HepG2 (cell line): ENCODE measurements at regions not wholly inside any gene's neighbourhood (a gene's known extent, or its start where the extent isn't known, plus 50 kb on each side); places are given as distances from the start of the nearest gene placed in this dataset.

Experiments used
- CTCF ChIP-seq: sonication (generic); formaldehyde crosslinking; IDR thresholded peaks from 2 replicates; pipeline ENCODE4 v1.5.0; 2020; ENCODE audit warnings: mild to moderate bottlenecking, missing genetic modification reagents, moderate library complexity
- GRHL1 ChIP-seq: sonication (generic); formaldehyde crosslinking; conservative IDR thresholded peaks from 2 replicates; pipeline ENCODE4 v1.8.0; 2022; ENCODE audit warnings: missing genetic modification reagents
- POLR2A ChIP-seq, 2 experiments: IDR thresholded peaks; 2 replicates each; pipeline ENCODE4 v1.6.1; 2011; ENCODE audit warnings: low read depth in 2 of 2, low read length in 2 of 2, mild to moderate bottlenecking in 1 of 2, moderate library complexity in 1 of 2; ENCODE audit not compliant: insufficient read depth in 1 of 2
- TAF15 ChIP-seq: fragments of 200-400 bp; formaldehyde crosslinking; IDR thresholded peaks from one replicate; pipeline ENCODE4 v1.6.1; 2018; ENCODE audit warnings: mild to moderate bottlenecking, low read depth, low read length; ENCODE audit not compliant: poor library complexity, severe bottlenecking
- ZHX2 ChIP-seq, 2 experiments: sonication (generic) in 1 of 2; formaldehyde crosslinking in 1 of 2; IDR thresholded peaks; 2 replicates each; pipeline versions ENCODE4 v1.6.1 to v1.9.0; 2014 to 2022; ENCODE audit warnings: antibody characterized with exemption in 1 of 2, borderline replicate concordance in 1 of 2, inconsistent platforms in 1 of 2, low read depth in 1 of 2, missing genetic modification reagents in 1 of 2
- ZNF432 ChIP-seq: sonication (generic); formaldehyde crosslinking; IDR thresholded peaks from 2 replicates; pipeline ENCODE4 v1.5.0; 2020; ENCODE audit warnings: missing genetic modification reagents, mild to moderate bottlenecking, borderline replicate concordance

- no peak for TF ChIP-seq POLR2A (IDR thresholded peaks at IDR 0.05; ENCODE audit: insufficient read depth in 1 of 2, low read depth in 2 of 2, low read length in 2 of 2)
- TF ChIP-seq ZNF432 (CRISPR knock-in tag): no peak
- TF ChIP-seq TAF15: no peak
- TF ChIP-seq ZHX2 (IDR thresholded peaks at IDR 0.05; ENCODE audit: low read depth): no peak
- no peak for TF ChIP-seq ZHX2 (CRISPR knock-in tag; IDR thresholded peaks at IDR 0.05; ENCODE audit: borderline replicate concordance)
- no peak for TF ChIP-seq CTCF (CRISPR knock-in tag)
- no peak for TF ChIP-seq GRHL1
Observed at GRCh38 chr4:129498626-129499025, 402.7 kb downstream of the C4orf33 start.
